Mucosa of descending colon (tissue), 3 donors: ENCODE measurements at regions not wholly inside any gene's neighbourhood (a gene's known extent, or its start where the extent isn't known, plus 50 kb on each side); places are given as distances from the start of the nearest gene placed in this dataset.

Source experiments
- ATAC-seq: fragments of 200-7000 bp; cut with Tn5 transposase; one replicate; pipeline ENCODE4 v1.9.1; 2020; ENCODE audit warnings: mild to moderate bottlenecking, moderate library complexity
- DNase-seq, 3 donors: peaks; one replicate each; pipeline ENCODE4 v3.0.0-alpha.2; 2020
- H3K36me3 ChIP-seq: fragments of 200-600 bp; one replicate; pipeline ENCODE4 v1.8.0; 2021; ENCODE audit warnings: low read depth, mild to moderate bottlenecking
- H3K4me1 ChIP-seq: fragments of 200-600 bp; one replicate; pipeline ENCODE4 v1.8.0; 2021; ENCODE audit warnings: low read depth, mild to moderate bottlenecking
- H3K4me3 ChIP-seq: fragments of 200-600 bp; one replicate; pipeline ENCODE4 v1.8.0; 2021; ENCODE audit warnings: mild to moderate bottlenecking
- H3K9me3 ChIP-seq: fragments of 200-600 bp; one replicate; pipeline ENCODE4 v1.8.0; 2021; ENCODE audit warnings: mild to moderate bottlenecking
- CTCF ChIP-seq: fragments of 200-600 bp; IDR thresholded peaks from one replicate; pipeline ENCODE4 v1.8.0; 2022; ENCODE audit warnings: antibody characterized with exemption, mild to moderate bottlenecking
- intact Hi-C, 2 donors: fragments of 100-400 bp; cut with DNase I in 1 of 2; cut with micrococcal nuclease in 1 of 2; formaldehyde crosslinking; loops; one replicate each; pipeline versions ENCODE4 v1.11.0 to v1.11.1; 2022; cut with DNase I, micrococcal nuclease
- donor health status: DM: no; HTN: no; CAD: no; lungs with moderate emphysema.
- donor health status: DM: no; HTN: no; CAD: no.
- donor health status: DM: no; HTN: yes; CAD: no.

- Histone ChIP-seq H3K4me3 (no peak overlapping the region), H3K9me3 (no peaks in the 10 kb centered on the region), H3K4me1 (no peaks in the 10 kb centered on the region), H3K36me3 (no peaks in the 10 kb centered on the region)
- intact Hi-C loops: loop anchor here (5.0 to 10.0 kb wide), 2 partner anchors 164 to 492 kb away; partner anchors contain the start of gene IL6 (in 1 of the 2)
- ATAC-seq (no peak), DNase-seq (no peak)
- no peak for TF ChIP-seq CTCF
Measured at GRCh38 chr7:22563032-22563501, 63.1 kb upstream of the STEAP1B start.

- intact Hi-C loops: loop anchor here (5.0 to 10.0 kb wide), 2 partner anchors 165 to 493 kb away; partner anchors contain the start of gene IL6 (in 1 of the 2)
- no peak for ATAC-seq
Measured at GRCh38 chr7:22561895-22562593, 62.1 kb upstream of the STEAP1B start.

GRCh38 chr7:22561321-22561811 lies 61.4 kb upstream of the STEAP1B start:
- no peak for TF ChIP-seq CTCF
- intact Hi-C loops: loop anchor here (5.0 to 10.0 kb wide), 2 partner anchors 166 to 493 kb away; partner anchors contain the start of gene IL6 (in 1 of the 2)

More at GRCh38 chr7:22561895-22562593, 62.1 kb upstream of the STEAP1B start:
- TF ChIP-seq CTCF: no peak
- H3K9me3 ChIP-seq: no peaks in the 10 kb centered on the region
- H3K4me3 ChIP-seq: no peak overlapping the region
- no peak for DNase-seq
- no peaks in the 10 kb centered on the region for H3K4me1 ChIP-seq
- H3K36me3 ChIP-seq: no peaks in the 10 kb centered on the region

GRCh38 chr7:22559829-22560489 lies 60.0 kb upstream of the STEAP1B start:
- TF ChIP-seq CTCF: peak; percentile 43
- Histone ChIP-seq H3K4me3 (no peak overlapping the region), H3K36me3 (no peaks in the 10 kb centered on the region), H3K9me3 (no peaks in the 10 kb centered on the region), H3K4me1 (no peaks in the 10 kb centered on the region)
- intact Hi-C loops: loop anchor here (5.0 to 10.0 kb wide), 2 partner anchors 167 to 495 kb away; partner anchors contain the start of gene IL6 (in 1 of the 2)
- DNase-seq (peak in 2 of 3 donors; percentile 51 to 83), ATAC-seq (peak; percentile 74)

More at GRCh38 chr7:22561321-22561811, 61.4 kb upstream of the STEAP1B start:
- H3K4me3 ChIP-seq: no peak overlapping the region
- no peaks in the 10 kb centered on the region for H3K9me3 ChIP-seq
- H3K36me3 ChIP-seq: no peaks in the 10 kb centered on the region
- DNase-seq (peak in 1 of 3 donors; percentile 27), ATAC-seq (peak; percentile 34)
- H3K4me1 ChIP-seq: no peaks in the 10 kb centered on the region

GRCh38 chr7:22557167-22557566 lies 57.2 kb upstream of the STEAP1B start:
- intact Hi-C loops: loop anchor here in 1 of 2 donors (10.0 kb wide), 1 partner anchor 498 kb away; no protein-coding TSS in a partner anchor
- H3K9me3 ChIP-seq: no peaks in the 10 kb centered on the region
- no peak for TF ChIP-seq CTCF
- ATAC-seq (no peak), DNase-seq (no peak)
- no peaks in the 10 kb centered on the region for H3K36me3 ChIP-seq
- no peaks in the 10 kb centered on the region for H3K4me1 ChIP-seq
- H3K4me3 ChIP-seq: no peak overlapping the region
